Sigmoid colon (tissue), 6 donors: ENCODE measurements at regions not wholly inside any gene's neighbourhood (a gene's known extent, or its start where the extent isn't known, plus 50 kb on each side); places are given as distances from the start of the nearest gene placed in this dataset.
"Not testable (repeated sequence)": the region's sequence is repeated elsewhere in the genome, so short reads cannot be mapped to it uniquely, and the experiment has no call there.

ENCODE experiments used
- DNase-seq: peaks from one replicate; pipeline ENCODE4 v3.0.0-alpha.2; 2019
- H3K27ac ChIP-seq, 4 donors: fragments of 200-600 bp; sonication (generic); one replicate each; pipeline ENCODE4 v1.5.1; 2016 to 2019; ENCODE audit warnings: mild to moderate bottlenecking in 1 of 4
- H3K27me3 ChIP-seq, 3 donors: fragments of 200-600 bp; sonication (generic); one replicate each; pipeline ENCODE4 v1.5.1; 2019; ENCODE audit warnings: mild to moderate bottlenecking in 1 of 3
- H3K36me3 ChIP-seq, 4 donors: fragments of 200-600 bp; sonication (generic); one replicate each; pipeline ENCODE4 v1.5.1; 2016 to 2019
- H3K4me1 ChIP-seq, 4 donors: fragments of 200-600 bp; sonication (generic); one replicate each; pipeline ENCODE4 v1.5.1; 2017 to 2019
- H3K4me3 ChIP-seq, 4 donors: fragments of 200-600 bp; sonication (generic); one replicate each; pipeline ENCODE4 v1.5.1; 2017 to 2019; ENCODE audit warnings: mild to moderate bottlenecking in 2 of 4, moderate library complexity in 1 of 4
- H3K9me3 ChIP-seq, 4 donors: fragments of 200-600 bp in 3 of 4; sonication (generic) in 3 of 4; one replicate each; pipeline versions ENCODE4 v1.5.1 to v1.6.1; 2013 to 2019
- CTCF ChIP-seq, 4 experiments: fragments of 450-650 bp in 3 of 4; fragments of 200-600 bp in 1 of 4; IDR thresholded peaks; one replicate each; pipeline ENCODE4 v1.5.1; 2016 to 2019; ENCODE audit warnings: antibody characterized with exemption in 4 of 4, mild to moderate bottlenecking in 3 of 4, moderate library complexity in 2 of 4
- EP300 ChIP-seq, 4 donors: sonication (generic); formaldehyde crosslinking; IDR thresholded peaks; one replicate each; pipeline ENCODE4 v1.6.1; 2017; ENCODE audit warnings: antibody characterized with exemption in 4 of 4
- POLR2A ChIP-seq, 2 donors: fragments of 450-650 bp; IDR thresholded peaks; one replicate each; pipeline ENCODE4 v1.6.1; 2016; ENCODE audit warnings: antibody characterized with exemption in 2 of 2, mild to moderate bottlenecking in 2 of 2, moderate library complexity in 2 of 2
- POLR2AphosphoS5 ChIP-seq, 4 donors: sonication (generic); formaldehyde crosslinking; IDR thresholded peaks; one replicate each; pipeline ENCODE4 v1.6.1; 2017; ENCODE audit warnings: antibody characterized with exemption in 4 of 4
- WGBS, 2 donors: extraction: QIAGEN DNeasy Blood & Tissue Kit; methylation state at CpG; one replicate each; pipeline ENCODE4 v1.1.7; 2013; 5-methylcytosine and 5-hydroxymethylcytosine counted together
- intact Hi-C: fragments of 100-400 bp; cut with DNase I; formaldehyde crosslinking; loops from one replicate; pipeline ENCODE4 v1.15.1; 2023
- donor health status: healthy with polysubstance abuse.
- donor health status: healthy.

GRCh38 chr1:78269591-78269990 lies 221.2 kb upstream of the PTGFR start:
- no peak for DNase-seq

GRCh38 chr1:78271423-78271822 lies 219.4 kb upstream of the PTGFR start:
- H3K4me1 ChIP-seq: peaks cover 0 to 11% (median 3%) of the 10 kb centered on the region in 4 donors
- H3K9me3 ChIP-seq, H3K27me3 ChIP-seq, intact Hi-C loops, DNase-seq, H3K27ac ChIP-seq, H3K36me3 ChIP-seq, H3K4me3 ChIP-seq: not testable (repeated sequence)
- 82 to 86% methylated on average over 2 of the region's 2 CpGs for WGBS, 2 donors

More at GRCh38 chr1:78269591-78269990, 221.2 kb upstream of the PTGFR start:
- intact Hi-C loops: no loop called here
- no peaks in the 10 kb centered on the region for H3K9me3 ChIP-seq
- peaks cover 0 to 1% (median 0%) of the 10 kb centered on the region in 4 donors for H3K4me1 ChIP-seq
- H3K27me3 ChIP-seq: no peaks in the 10 kb centered on the region
- TF ChIP-seq POLR2A (IDR thresholded peaks at IDR 0.05) (no peak), POLR2AphosphoS5 (IDR thresholded peaks at IDR 0.05) (no peak), CTCF (IDR thresholded peaks at IDR 0.05) (no peak), EP300 (IDR thresholded peaks at IDR 0.05) (no peak)
- H3K4me3 ChIP-seq: no peak overlapping the region
- WGBS, 2 donors: 70 to 78% methylated on average over 2 of the region's 2 CpGs
- H3K36me3 ChIP-seq: no peaks in the 10 kb centered on the region
- H3K27ac ChIP-seq: no peak overlapping the region

GRCh38 chr1:78274814-78275213 lies 216.0 kb upstream of the PTGFR start:
- no peak overlapping the region for H3K4me3 ChIP-seq
- WGBS, 2 donors: 74 to 86% methylated on average over 3 of the region's 3 CpGs
- no peaks in the 10 kb centered on the region for H3K9me3 ChIP-seq
- H3K36me3 ChIP-seq: no peaks in the 10 kb centered on the region
- H3K27me3 ChIP-seq: no peaks in the 10 kb centered on the region
- no peak for DNase-seq
- intact Hi-C loops: no loop called here
- H3K27ac ChIP-seq: no peak overlapping the region
- H3K4me1 ChIP-seq: peaks cover 0 to 11% (median 3%) of the 10 kb centered on the region in 4 donors
- no peak for TF ChIP-seq POLR2AphosphoS5 (IDR thresholded peaks at IDR 0.05)
- no peak for TF ChIP-seq POLR2A (IDR thresholded peaks at IDR 0.05)
- no peak for TF ChIP-seq EP300 (IDR thresholded peaks at IDR 0.05)
- TF ChIP-seq CTCF (IDR thresholded peaks at IDR 0.05): no peak

- Histone ChIP-seq H3K4me1 (peaks cover 0 to 11% (median 3%) of the 10 kb centered on the region in 4 donors), H3K27me3 (no peaks in the 10 kb centered on the region), H3K27ac (no peak overlapping the region), H3K9me3 (no peaks in the 10 kb centered on the region), H3K4me3 (no peak overlapping the region), H3K36me3 (no peaks in the 10 kb centered on the region)
- TF ChIP-seq EP300 (IDR thresholded peaks at IDR 0.05) (no peak), POLR2A (IDR thresholded peaks at IDR 0.05) (no peak), POLR2AphosphoS5 (IDR thresholded peaks at IDR 0.05) (no peak), CTCF (IDR thresholded peaks at IDR 0.05) (no peak)
- intact Hi-C loops: no loop called here
- WGBS, 2 donors: 73 to 88% methylated on average over 2 of the region's 2 CpGs
- DNase-seq: no peak
Measured at GRCh38 chr1:78275456-78275855, 215.3 kb upstream of the PTGFR start.

GRCh38 chr1:78275906-78276685 lies 214.7 kb upstream of the PTGFR start:
- 56 to 68% methylated on average over 3 of the region's 3 CpGs for WGBS, 2 donors
- no peak for TF ChIP-seq POLR2A (IDR thresholded peaks at IDR 0.05)
- no peak overlapping the region for H3K27ac ChIP-seq

GRCh38 chr1:78277253-78277652 lies 213.5 kb upstream of the PTGFR start:
- no peaks in the 10 kb centered on the region for H3K27me3 ChIP-seq
- no peaks in the 10 kb centered on the region for H3K36me3 ChIP-seq
- H3K4me3 ChIP-seq: no peak overlapping the region
- no peak for TF ChIP-seq CTCF (IDR thresholded peaks at IDR 0.05)
- TF ChIP-seq POLR2AphosphoS5 (IDR thresholded peaks at IDR 0.05): no peak
- TF ChIP-seq EP300 (IDR thresholded peaks at IDR 0.05): no peak
- TF ChIP-seq POLR2A (IDR thresholded peaks at IDR 0.05): no peak
- H3K9me3 ChIP-seq: no peaks in the 10 kb centered on the region
- DNase-seq: no peak
- H3K4me1 ChIP-seq: peaks cover 0 to 11% (median 3%) of the 10 kb centered on the region in 4 donors
- intact Hi-C loops: no loop called here
- no peak overlapping the region for H3K27ac ChIP-seq

More at GRCh38 chr1:78275906-78276685, 214.7 kb upstream of the PTGFR start:
- DNase-seq: no peak
- H3K36me3 ChIP-seq: no peaks in the 10 kb centered on the region
- H3K9me3 ChIP-seq: no peaks in the 10 kb centered on the region
- peaks cover 0 to 11% (median 3%) of the 10 kb centered on the region in 4 donors for H3K4me1 ChIP-seq
- intact Hi-C loops: no loop called here
- H3K27me3 ChIP-seq: no peaks in the 10 kb centered on the region
- H3K4me3 ChIP-seq: no peak overlapping the region
